AG09319 (cell line): ENCODE measurements at regions not wholly inside any gene's neighbourhood (a gene's known extent, or its start where the extent isn't known, plus 50 kb on each side); places are given as distances from the start of the nearest gene placed in this dataset.

Experiments used
- DNase-seq: peaks from one replicate; pipeline ENCODE4 v3.0.0-alpha.2; 2010; ENCODE audit warnings: low read depth; ENCODE audit errors: extremely low read depth
- TF ChIP-seq, protein P1 (sequence below): IDR thresholded peaks from 2 replicates; pipeline ENCODE4 v1.5.1; 2011; ENCODE audit warnings: low read depth, mild to moderate bottlenecking, inconsistent platforms, low read length, moderate library complexity

DNA sequence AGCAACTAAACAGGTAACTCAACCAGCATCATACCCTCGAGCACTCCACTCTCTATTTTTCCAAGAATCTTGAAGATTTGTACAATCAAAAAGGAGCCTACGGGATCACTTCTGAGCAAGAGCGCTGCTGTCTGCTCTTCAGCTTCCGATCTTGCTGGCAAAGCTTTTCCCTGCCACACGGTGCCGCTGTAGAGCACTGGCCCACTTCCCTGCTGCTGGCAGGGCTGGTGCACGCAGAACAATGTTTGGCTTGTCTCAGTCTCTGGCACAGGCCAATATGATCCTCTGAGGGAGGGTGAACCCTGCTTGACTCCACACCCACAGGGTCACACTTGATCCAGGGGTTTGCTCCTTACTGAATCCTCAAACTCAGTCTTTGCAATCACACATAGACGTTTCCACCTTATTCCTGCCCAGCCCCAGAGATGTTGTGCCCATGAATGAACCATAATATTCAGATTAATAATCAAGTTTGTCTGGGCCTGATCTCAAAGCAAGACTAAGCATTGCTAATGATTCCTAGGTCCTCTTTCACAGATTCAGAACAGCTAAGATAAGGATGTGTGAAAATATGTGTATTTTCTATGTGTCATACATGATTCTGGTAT is 536.6 kb downstream of the SOX6 start:
- TF ChIP-seq, protein P1, sequence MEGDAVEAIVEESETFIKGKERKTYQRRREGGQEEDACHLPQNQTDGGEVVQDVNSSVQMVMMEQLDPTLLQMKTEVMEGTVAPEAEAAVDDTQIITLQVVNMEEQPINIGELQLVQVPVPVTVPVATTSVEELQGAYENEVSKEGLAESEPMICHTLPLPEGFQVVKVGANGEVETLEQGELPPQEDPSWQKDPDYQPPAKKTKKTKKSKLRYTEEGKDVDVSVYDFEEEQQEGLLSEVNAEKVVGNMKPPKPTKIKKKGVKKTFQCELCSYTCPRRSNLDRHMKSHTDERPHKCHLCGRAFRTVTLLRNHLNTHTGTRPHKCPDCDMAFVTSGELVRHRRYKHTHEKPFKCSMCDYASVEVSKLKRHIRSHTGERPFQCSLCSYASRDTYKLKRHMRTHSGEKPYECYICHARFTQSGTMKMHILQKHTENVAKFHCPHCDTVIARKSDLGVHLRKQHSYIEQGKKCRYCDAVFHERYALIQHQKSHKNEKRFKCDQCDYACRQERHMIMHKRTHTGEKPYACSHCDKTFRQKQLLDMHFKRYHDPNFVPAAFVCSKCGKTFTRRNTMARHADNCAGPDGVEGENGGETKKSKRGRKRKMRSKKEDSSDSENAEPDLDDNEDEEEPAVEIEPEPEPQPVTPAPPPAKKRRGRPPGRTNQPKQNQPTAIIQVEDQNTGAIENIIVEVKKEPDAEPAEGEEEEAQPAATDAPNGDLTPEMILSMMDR, result peak; percentile 88
- no peak for DNase-seq

DNA sequence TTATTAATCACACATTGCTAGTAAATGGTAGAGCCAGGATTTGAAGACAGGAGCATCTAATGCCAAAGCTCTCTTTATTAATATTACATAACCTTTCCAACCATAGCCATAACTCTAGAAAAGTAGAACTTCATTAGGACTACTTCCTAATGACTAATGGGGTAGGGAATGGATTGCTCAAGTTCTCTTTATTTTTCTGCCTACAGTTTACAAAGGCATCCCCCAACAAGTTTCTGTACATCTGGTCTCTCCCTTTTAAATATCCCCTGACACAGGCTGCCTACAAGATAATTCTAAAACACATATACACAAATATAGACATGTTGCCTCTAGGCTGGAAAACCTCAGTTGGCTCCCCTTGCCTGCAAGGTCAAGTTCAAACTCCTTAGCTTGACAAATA is 534.9 kb downstream of the SOX6 start:
- DNase-seq, result no peak
- TF ChIP-seq, protein P1, result no peak

DNA sequence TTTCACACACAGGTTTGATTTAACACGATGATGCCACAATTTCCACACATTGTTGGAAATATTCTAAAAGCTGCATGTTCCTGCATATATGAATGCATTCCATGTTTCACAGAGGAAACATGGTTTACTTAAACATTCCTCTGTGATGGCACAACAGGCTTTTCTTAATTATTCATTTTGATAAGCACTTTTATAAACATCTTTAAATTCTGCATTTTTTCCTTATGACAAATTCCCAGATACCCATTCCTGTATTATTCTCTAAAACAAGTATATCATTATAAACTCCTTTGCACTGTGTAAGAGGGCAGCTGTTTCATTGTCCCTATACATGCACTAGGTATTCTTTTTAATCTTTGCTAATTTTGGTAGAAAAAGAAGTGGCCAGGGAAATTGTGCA is 532.3 kb downstream of the SOX6 start:
- TF ChIP-seq, protein P1, result no peak

DNA sequence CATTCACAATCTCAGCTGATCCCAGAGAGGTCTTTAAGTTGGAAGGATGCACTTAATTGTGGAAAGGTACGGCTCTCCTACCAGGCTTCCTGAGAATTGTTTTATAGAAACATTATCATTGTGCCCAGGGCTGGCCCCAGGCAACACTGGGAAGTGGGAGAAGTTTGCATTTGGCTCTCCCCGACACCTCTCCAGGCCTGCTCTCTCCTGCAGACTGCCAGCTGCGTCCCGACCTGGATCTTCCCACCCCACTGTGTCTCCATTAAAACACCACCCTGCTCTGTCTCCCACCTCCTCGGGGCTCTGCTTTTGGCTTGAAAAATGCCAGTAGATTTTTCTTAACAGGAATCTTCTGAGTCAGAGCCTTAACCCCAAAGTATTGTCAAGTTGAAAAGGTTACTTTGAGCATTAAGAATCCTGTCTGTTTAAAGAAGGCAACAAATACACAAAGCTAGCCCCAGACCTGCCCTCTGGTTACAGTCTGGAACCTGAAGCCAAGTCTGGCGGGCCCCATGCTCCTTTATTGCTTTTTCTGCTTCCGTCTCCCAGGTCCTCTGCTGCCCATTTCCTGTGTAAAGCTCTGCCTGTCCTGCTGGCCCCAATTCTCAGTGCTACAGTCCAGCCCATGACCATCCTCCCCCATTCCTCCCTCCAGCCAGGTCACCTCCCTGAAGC is 530.2 kb downstream of the SOX6 start:
- TF ChIP-seq, protein P1, result no peak
- no peak for DNase-seq

More for the DNA sequence above, 532.3 kb downstream of the SOX6 start:
- DNase-seq, result no peak

DNA sequence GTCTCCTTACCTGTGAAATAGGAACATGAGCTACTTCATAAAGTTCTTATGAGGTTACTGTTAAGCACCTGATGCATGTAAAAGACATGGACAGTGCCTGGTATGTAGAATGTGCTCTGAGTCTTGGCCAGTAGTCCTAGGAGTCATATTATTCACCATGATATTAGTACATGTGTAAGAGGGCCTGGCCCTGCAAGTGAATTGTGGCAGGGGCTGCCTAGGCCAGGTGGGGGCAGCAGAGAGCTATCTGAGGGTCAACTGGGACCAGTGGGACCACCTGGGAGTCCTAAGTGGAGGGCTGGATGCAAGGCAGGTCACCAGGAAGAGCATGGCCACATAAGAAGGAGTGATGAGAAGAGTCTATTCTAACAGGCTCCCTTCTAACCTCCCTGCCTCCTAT is 529.5 kb downstream of the SOX6 start:
- TF ChIP-seq, protein P1, result peak; percentile 30
- no peak for DNase-seq

DNA sequence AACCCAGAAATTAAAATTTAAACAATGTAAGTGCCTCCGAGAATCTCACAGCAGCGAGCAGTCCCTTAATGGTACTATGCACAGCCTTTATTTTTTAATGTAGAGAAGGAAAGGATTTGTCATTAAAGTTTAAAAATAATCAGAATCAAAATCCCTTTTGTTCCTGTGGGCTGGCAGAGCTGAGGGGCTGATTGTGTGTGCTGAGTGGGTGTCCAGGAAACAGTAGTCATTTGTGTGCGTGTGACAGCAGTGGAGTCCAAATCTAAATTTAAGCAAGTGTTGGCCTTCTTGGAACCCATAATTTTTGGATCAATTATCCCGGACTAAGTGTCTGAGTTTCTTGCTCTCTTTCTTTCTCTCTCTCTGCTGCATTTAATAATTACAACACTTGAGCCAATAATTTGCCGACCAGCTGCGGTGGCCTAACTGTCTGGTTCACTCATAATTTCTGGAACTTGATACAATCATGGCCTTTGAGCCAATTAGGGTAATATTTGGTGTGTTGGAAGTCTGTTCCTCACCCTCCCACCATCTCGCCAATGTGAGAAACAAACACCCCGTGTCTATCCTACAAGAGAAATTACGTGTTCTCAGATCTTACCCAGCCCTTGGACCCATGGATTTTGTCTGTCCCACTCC is 528.0 kb downstream of the SOX6 start:
- TF ChIP-seq, protein P1, result no peak
- no peak for DNase-seq

DNA sequence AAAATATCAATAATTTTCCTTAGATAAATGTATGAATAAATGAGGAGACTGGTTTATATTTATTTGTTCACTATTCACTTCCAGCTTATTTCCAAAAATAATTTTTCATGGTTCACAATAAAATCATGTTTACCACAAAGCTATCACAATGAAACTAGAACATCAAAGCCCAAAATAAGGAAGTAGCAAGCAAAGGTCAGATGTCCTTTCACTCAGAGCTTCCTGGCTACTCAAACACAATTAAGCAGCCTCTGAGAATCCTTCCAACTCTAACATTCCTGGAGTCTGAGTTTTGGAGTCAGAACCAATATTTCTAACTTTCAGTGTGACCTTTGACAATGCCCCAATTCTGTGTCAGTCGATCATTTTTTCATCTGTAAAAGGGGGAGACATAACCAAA is 527.0 kb downstream of the SOX6 start:
- TF ChIP-seq, protein P1, result no peak
- DNase-seq, result no peak
